ENCODE measurements at regions not wholly inside any gene's neighbourhood (a gene's known extent, or its start where the extent isn't known, plus 50 kb on each side); places are given as distances from the start of the nearest gene placed in this dataset.

DNA sequence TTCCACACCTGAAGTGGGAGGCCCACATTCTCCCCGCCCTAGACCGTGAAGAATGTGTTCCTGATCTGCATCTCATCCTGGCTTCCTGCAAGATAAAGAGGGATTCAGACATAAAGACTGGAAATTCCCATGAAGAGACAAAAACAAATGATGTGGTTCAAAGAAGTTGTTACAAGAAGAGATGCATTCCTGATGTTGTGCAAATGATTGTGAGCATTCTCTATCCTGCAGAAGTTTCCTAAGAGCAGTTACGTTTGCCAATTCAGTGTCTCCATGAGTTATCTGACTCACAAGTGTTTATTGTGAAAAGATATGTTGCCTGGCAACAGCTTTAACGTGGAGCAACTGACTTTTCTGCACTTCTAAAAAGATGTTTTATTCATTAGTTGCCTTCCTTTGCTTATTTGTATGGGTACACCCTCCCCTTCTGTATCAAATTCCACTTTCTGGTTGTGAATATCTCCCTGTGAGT is 107.8 kb downstream of the ZIC4 start:
- TF ChIP-seq, protein P1, sequence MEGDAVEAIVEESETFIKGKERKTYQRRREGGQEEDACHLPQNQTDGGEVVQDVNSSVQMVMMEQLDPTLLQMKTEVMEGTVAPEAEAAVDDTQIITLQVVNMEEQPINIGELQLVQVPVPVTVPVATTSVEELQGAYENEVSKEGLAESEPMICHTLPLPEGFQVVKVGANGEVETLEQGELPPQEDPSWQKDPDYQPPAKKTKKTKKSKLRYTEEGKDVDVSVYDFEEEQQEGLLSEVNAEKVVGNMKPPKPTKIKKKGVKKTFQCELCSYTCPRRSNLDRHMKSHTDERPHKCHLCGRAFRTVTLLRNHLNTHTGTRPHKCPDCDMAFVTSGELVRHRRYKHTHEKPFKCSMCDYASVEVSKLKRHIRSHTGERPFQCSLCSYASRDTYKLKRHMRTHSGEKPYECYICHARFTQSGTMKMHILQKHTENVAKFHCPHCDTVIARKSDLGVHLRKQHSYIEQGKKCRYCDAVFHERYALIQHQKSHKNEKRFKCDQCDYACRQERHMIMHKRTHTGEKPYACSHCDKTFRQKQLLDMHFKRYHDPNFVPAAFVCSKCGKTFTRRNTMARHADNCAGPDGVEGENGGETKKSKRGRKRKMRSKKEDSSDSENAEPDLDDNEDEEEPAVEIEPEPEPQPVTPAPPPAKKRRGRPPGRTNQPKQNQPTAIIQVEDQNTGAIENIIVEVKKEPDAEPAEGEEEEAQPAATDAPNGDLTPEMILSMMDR (conservative IDR thresholded peaks at IDR 0.05; ENCODE audit: low read length) = no peak
- TF ChIP-seq EZH2phosphoT487 (IDR thresholded peaks at IDR 0.05; ENCODE audit: borderline replicate concordance) = no peak
